HTR-8/SVneo (cell line): ENCODE measurements at regions not wholly inside any gene's neighbourhood (a gene's known extent, or its start where the extent isn't known, plus 50 kb on each side); places are given as distances from the start of the nearest gene placed in this dataset.
A peak's percentile ranks its signal among the peaks of the same experiment; 100 is the strongest.
"Not testable (repeated sequence)": the region's sequence is repeated elsewhere in the genome, so short reads cannot be mapped to it uniquely, and the experiment has no call there.

Source experiments
- DNase-seq: peaks from one replicate; pipeline ENCODE4 v3.0.0; 2011; ENCODE audit warnings: low spot score, mixed read lengths; ENCODE audit not compliant: insufficient read length
- FAIRE-seq: peaks from 2 replicates; lab custom pipeline; 2011; peaks lifted over from hg19 to GRCh38; lab: Jason Lieb, UNC

DNA sequence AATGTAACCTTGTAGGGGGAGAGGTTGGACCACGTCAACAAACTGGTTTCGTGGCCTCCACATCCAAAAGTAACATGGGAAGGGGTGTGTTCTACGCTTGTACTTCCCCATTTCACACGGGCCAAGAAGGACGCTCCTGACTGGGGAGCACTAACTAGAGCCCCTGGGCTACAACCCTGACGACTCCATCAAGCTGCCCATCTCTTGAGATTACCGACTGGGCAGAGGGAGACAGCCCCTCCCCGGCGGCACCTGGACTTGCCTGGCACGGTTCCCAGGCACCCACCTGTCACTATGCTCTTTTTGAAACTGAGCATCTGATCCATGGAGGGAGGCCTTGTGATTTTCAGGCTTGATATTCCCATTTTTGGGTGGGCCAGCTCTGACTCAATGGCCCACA, 68.5 kb downstream of the SHANK2 start:
- DNase-seq = no peak
- FAIRE-seq = no peak

DNA sequence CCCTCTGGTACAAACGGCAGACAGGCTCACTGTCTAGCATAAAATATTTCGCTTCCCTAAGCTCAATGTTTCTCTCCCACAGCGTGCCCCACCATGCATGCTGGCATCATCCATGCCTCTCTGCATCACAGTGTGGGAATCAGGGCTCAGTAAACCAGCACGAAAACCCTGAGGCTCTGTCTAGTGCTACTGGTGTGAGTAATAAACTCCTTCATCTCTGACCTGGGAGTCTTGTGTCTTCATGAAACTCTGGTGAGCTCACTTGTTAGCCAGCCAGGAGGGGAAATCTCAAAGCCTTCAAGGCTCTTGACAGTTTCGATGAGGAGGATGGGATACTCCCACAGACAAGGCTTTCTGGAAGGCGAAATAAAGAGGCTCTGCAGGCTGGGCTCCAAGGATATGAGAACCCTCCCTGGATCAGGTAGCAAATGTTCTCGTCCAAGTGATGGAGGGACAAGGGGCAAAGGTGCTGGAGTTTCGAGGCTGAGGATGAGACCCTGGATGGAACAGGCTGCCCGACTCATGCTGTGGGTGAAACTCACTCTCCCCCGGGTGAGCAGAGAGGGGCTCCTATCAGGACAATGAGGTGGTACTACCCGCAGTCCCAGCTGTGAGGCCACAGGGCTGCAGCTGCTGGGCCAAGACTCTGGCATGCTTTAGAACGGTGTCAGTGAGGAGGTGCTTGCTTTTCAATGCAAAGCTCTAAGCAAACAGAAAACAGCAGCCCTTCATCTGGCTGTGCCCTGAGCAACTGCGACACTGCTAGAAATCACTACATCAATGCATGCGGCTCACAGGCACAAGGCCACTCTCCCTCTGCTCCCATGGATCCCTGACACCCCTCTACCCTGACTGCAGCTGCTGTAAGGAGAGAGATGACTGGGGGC, 69.3 kb downstream of the SHANK2 start:
- no peak for FAIRE-seq
- no peak for DNase-seq

DNA sequence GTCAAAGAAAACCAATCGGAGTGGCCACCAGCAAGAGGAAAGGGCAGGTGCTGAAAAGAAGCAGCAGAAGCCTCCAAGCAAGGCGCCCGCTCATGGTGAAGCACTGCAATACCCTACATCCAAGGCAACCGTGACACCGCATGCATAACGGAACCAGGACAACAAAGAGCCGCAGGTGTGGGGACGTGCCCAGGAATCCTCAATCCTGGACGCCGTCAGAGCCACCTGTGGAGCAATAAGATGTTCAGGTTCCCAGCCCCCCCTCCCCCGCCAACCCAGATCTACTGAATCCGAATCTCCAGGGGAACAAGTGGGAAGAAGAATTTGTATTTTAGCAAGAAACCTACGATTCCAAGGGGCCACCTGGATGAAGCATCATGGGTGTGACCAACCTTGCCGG, 70.8 kb downstream of the SHANK2 start:
- DNase-seq = no peak
- FAIRE-seq = no peak

DNA sequence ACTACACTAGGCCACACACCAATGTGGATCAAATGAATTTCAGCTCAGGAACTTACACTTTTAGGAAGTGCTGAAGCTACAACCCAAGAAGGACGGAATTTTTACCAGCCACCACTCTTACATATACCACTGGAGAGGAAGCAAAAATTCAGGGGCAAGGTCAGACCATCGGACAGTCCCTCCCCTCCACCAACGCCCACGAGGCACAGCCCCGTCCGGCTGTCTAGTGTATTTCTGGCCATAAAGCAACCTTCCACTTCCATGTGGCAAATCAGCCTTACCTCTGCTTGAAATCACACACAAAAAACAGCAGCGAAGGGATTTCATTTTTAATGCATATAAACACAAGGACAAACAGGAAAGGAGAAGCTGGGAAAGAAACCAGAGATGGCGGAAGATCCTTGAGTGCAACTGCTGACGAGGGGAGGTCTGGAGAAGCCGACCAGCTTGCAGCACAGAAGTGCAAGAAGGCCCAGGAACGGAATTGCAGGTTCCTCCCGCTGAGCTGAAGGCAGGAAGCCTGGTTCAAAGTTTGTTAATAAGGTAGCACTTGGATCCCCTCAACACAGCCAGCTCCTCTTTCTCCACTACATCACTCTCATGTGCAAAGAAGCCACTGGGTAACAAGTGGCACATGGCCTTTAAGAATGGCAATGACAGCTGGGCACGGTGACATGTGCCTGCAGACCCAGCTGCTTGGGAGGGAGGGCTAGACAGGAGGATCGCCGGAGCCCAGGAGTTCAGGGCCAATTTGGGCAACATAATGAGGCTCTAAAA, 71.5 kb downstream of the SHANK2 start:
- DNase-seq (no peak), FAIRE-seq (no peak)

DNA sequence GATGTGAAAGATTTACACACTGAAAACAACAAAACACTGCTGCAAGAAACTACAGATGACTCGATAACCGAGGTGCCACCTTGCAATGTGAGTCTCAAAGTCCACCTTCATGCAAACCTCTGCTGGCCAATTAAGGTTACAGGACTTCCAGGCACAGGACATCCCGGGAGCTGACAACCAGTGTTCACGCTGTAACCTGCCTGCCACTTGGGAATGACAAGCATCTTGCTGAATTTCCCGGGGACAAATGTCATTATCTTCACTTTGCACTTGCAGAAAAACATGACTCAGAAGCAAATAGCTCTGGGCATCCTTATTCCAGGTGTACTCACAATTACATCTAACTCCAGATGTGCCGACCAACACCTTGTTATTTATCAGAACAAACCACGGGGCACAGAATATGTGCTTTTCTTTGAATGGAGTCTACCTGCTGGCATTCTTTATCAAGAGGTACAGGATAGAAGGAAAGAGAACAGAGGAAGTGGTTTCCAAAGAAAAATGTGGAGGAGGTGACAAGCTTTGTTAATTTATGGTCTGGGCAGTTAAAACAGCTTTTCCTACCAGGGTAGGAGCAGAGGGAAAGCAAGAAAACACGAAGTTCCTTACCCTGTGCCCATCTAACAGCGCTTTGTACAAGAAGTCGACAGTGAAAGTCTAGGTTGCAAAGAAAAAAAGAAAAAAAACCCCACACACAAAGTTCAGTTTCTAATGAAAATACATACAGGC, 72.3 kb downstream of the SHANK2 start:
- FAIRE-seq (peak; percentile 38), DNase-seq (no peak)

DNA sequence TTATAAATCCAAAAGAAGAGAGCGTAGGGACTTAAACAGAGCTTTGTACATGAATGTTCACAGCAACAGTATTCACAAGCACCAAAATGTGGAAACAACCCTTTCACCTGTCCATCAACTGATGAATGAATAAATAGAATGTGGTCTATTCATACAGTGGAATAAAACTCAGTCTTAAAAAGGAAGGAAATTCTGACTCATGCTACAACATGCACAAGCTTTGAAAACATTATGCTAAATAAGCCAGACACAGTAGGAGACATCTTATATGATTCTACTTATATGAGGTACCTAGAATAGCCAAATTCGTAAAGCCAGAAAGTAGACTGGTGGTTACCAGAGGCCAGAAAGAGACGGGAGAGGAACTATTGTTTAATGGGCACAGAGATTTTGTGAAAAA, 74.3 kb downstream of the SHANK2 start:
- DNase-seq (no peak), FAIRE-seq (no peak)

DNA sequence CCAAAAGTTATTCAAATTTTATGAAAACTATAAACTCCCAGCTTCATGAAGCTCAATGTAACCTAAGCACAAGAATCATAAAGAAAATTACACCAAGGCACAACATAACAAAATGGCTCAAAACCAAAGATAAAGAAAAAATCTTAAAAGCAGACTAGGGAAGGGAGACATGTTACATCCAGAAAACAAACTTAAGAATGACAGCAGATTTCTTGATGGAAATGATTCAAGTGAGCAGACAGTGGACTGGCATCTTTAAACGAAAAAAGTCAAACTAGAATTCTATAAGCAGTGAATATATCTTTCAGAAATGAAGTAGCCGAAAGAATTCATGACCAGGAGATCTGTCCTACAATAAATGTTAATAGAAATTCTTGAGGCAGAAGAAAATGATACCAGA, 75.6 kb downstream of the SHANK2 start:
- DNase-seq = no peak
- FAIRE-seq = no peak

DNA sequence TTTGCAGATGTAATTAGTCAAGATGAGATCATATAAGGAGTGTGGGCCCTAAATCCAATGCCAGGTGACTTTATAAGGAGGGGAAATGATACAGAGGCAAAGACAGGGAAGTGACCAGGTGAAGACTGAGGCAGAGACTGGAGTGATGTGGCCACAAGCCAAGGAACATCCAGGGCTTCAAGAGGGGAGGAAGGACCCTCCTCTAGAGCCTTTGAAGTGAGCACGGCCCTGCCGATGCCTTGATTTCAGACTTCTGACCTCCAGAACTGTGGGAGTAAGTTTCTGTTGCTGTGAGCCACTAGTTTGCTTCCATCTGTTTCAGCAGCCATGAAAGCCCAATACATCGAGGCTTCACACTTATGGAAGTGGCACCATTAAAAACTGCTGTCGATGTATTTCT, 78.7 kb downstream of the SHANK2 start:
- no peak for FAIRE-seq
- DNase-seq = no peak

DNA sequence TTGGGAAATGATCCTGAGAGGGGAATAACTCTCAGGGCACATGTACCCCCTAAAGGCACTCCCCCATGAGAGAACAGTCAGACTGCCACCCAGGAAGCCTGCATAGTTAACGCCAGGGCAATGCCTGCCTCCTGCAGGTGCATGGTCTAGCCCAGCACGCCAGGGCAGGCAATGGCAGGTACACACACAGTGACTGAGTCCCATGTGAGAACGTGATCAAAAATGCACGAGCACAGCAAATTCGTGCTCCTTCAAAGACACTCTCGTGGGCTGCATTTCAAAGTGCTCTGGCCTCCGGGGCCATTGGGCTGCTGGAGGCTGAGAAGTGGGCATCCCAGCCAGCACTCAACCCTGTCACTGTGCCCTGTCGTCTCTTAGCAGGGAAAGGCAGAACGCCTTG, 79.7 kb downstream of the SHANK2 start:
- DNase-seq = no peak
- no peak for FAIRE-seq

DNA sequence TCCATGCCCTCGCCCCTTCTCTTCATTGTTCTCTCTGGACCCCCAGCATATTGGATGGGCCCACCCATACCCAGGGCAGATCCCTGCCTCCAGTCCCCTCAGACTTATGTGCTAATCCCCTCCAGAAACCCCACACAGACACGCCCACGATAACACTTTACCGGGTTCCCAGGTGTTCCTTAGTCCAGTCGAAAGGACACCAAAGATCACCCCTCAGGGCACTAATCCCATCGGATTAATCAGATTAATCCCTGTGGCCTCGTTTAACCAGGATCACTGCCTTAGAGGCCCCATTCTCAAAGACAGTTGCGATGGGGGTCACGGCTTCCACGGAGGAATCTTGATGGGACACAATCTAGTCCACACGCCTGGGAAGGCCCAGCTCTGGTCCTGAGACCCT, 80.8 kb downstream of the SHANK2 start:
- FAIRE-seq = no peak

DNA sequence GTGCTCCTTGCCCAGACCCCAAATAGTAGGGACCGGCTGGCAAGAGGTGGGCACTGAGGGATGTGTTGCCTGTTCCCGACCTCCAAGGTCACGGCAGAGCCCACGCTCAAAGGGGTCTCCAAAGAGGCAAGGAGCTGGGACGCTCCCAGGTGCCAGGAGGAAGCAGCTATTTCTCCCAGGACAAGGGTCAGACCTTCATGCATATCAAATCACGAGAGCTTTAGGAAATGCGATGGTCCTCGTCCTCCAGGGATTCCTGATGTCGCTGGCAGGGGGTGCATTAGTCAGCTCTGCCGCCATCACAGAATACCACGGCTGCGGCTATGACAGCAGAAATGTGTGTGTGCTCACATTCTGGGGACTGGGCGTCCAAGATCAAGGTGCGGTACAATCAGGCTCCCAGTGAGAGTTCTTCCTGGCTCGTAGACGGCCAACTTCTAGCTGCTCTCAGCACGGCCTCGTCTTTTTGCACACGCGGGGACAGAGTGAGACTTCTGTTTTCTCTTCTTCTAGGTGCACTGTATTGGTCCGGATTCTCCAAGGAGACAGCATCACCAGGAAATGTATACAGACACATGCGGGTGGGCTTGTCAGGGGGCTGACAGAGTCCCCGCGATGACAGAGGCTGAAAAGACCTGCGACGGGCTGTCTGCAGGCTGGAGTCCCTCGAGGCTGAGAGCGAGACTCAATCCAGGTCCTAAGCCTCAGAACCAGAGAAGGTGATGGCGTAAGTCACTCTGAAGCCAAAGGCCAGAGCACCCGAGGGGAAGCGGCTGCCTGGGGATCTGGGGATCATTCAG, 81.6 kb downstream of the SHANK2 start:
- FAIRE-seq (no peak), DNase-seq (no peak)

More for the DNA sequence above, 80.8 kb downstream of the SHANK2 start:
- no peak for DNase-seq

DNA sequence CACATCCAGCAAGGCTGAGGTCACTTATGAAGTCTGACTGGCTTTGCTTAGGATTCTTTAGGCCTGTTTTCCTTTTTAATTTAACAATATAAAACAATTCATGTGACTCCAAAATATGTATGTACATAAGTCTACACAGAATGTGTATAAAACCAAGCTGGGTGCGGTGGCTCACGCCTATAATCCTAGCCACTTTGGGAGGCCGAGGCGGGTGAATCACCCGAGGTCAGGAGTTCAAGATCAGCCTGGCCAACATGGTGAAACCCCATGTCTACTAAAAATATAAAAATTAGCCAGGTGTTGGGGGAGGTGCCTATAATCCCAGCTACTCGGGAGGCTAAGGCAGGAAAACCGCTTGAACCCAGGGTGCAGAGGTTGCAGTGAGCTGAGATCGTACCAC, 83.1 kb downstream of the SHANK2 start:
- FAIRE-seq = no peak
- no peak for DNase-seq

DNA sequence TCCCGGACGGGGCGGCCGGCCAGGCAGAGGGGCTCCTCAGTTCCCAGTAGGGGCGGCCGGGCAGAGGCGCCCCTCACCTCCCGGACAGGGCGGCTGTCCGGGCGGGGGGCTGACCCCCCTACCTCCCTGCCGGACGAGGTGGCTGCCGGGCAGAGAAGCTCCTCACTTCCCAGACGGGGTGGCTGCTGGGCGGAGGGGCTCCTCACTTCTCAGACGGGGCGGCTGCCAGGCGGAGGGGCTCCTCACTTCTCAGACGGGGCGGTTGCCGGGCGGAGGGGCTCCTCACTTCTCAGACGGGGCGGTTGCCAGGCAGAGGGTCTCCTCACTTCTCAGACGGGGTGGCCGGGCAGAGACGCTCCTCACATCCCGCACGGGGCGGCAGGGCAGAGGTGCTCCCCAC, 84.6 kb downstream of the SHANK2 start:
- DNase-seq, FAIRE-seq: not testable (repeated sequence)

DNA sequence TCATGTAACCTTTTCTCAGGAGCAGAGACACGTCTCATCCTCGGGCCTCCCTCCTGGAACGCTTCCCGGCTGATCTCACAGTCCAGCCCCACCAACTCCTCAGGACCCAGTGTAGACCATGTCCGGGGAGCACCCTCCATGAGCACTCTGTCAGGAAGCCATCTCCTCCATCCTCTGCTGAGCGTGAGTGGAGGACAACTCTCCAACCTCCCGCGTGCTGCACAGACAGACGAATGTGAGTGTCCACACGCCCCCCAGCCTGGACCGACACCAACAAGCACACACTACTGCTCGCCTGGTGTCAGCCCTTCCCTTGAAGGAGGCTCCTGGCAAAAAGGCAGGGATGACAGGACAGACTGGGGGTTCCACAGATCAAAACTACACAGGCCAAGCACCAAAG, 86.6 kb downstream of the SHANK2 start:
- no peak for FAIRE-seq

DNA sequence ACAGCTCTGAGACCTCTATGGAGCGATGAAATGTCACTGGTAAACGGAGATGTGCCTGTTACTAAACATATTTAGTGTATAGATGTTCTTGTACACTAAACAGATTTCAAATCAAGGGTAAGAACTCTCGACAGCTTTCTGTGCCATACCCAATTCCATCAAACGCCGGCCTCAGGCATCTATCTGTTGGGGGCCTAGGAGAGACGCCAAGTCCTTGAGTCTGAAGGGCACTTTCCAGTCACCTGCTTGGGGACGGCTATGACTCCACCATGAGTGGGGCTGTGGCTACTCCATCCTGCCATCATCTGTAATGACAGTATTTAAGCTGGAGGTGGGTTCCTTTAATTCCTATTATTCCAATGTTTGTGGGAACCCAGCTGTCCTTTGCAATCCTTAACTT, 87.8 kb downstream of the SHANK2 start:
- DNase-seq = no peak
- FAIRE-seq = no peak

More for the DNA sequence above, 86.6 kb downstream of the SHANK2 start:
- no peak for DNase-seq

DNA sequence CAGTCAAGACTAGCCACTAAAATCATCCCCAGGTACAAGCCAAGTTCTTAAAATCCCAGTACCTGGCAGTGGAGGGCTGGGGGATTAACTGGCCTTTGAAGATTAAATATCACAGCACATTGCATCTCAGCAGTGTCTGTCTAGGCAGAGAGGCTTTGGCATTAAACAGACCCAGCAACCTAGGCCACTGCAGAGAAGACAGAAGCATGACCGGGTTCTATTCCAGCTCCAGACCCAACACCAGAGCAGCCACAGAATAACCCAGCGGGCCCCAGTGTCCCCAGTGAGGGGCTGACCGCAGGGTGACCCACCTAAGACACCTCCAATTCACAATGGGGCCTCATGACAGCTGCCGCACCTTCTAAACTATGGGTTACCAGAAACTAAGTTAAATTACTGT, 88.2 kb downstream of the SHANK2 start:
- FAIRE-seq (no peak), DNase-seq (no peak)

DNA sequence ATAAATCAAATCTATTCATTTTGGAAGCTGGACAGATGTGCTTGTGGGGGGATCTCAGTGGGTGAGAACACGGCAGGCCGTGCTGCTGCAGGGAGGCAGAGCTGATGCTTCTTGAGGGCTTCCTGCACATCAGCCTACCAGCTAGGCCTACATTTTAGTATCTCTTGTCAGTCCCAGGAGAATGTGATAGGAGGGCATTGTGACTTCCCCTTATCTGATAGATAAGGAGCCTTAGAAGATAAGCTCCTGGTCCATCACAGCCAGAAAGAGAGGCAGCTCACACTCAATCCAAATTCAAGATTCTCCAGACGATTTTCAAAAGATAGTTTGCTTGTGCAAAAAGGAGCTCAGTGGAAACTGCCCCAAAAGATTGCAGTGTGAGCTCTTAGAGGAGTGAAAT, 89.0 kb downstream of the SHANK2 start:
- DNase-seq (no peak), FAIRE-seq (no peak)

DNA sequence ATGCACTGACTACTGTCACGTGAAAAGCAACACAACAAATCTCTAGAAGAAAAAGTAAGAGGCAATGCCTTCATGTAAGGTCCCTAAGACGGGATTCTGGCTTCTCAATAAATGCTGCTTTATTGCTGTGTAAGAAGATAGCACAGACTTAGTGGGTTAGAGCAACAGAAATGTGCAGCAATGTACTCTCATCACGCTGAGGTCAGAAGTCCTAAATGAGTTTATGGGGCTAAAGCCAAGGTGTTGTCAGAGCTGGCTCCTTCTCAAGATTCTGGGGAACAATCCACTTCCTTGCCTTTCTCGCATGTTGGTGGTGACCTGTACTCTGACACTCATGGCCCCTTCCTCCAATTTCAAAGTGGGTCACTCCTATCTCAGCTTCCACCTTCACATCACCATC, 93.4 kb downstream of the SHANK2 start:
- DNase-seq (no peak), FAIRE-seq (no peak)

DNA sequence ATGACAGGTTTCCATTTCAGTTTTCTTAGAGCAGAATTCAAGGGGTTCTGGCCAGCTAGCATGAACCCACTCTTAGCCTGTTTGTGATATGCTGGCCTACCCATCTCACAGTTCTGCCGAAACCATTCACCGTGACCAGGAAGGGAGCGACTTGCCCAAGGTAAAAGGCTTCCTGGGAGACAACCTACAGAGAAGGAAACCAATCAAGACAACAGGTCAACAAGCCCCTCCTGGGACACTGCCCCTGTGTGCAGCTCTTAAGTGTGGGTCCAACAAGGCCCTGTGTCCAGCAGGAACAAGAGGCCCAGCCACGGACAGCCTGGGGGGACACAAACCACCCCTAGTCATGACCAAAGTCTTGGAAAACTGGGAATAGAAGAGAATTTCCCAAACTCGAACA, 94.7 kb downstream of the SHANK2 start:
- not testable (repeated sequence) for DNase-seq, FAIRE-seq

DNA sequence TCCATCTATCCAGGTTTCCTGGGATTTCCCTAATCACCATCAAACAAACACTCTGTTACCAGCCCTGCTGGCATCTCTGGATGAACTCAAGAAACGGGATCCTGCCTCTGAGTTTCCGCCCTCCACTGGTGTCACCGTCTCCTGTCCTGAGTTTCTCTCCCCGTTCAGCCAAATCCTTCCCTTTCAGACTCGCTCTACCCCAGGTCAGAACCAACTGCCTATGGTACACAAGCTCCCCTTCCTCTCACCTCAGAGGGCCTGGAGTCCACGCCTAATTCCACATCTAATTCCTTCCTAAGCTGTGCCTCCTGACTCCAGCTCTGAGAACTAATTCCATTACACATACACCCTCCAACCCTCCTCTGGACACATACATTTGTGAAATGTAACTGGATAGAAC, 96.1 kb downstream of the SHANK2 start:
- no peak for DNase-seq
- FAIRE-seq = no peak
